ENCODE measurements at regions not wholly inside any gene's neighbourhood (a gene's known extent, or its start where the extent isn't known, plus 50 kb on each side); places are given as distances from the start of the nearest gene placed in this dataset.
A peak's percentile ranks its signal among the peaks of the same experiment; 100 is the strongest.

- DNase-seq, result no peak
Observed at GRCh38 chr1:227374846-227375245, 56.6 kb upstream of the CDC42BPA start.

GRCh38 chr1:227372726-227373130, 54.4 kb upstream of the CDC42BPA start:
- peak in 1 of 51 donors; percentile 6 for DNase-seq

GRCh38 chr1:227370533-227371254, 52.4 kb upstream of the CDC42BPA start:
- DNase-seq, result no peak

GRCh38 chr1:227369102-227369760, 50.9 kb upstream of the CDC42BPA start:
- DNase-seq, result no peak
